Activated naive CD8-positive, alpha-beta T cell treated with anti-CD3 and anti-CD28 coated beads, Interleukin-2, amount 10 ng/mL, durations not matched to agents 7 days and 5 days (primary cell): ENCODE measurements at regions not wholly inside any gene's neighbourhood (a gene's known extent, or its start where the extent isn't known, plus 50 kb on each side); places are given as distances from the start of the nearest gene placed in this dataset.

Experiments
- ATAC-seq: fragments of 150-1000 bp; cut with Tn5 transposase; one replicate; pipeline ENCODE4 v1.10.0; 2021; ENCODE audit warnings: low read depth, moderate library complexity
- POLR2A ChIA-PET: fragments of 350-600 bp; sonication (Branson Sonifier 250); formaldehyde crosslinking; loops from one replicate; lab custom pipeline; 2021; ENCODE audit warnings: antibody characterized with exemption; lab: Charles Lee
- DNase-seq: peaks from one replicate; pipeline ENCODE4 v3.0.0; 2021
- H3K27ac Mint-ChIP-seq: one replicate; pipeline ENCODE4 v1.8.0; 2022; ENCODE audit warnings: mild to moderate bottlenecking, mixed read lengths
- H3K27me3 Mint-ChIP-seq: one replicate; pipeline ENCODE4 v1.8.0; 2022; ENCODE audit warnings: mild to moderate bottlenecking, moderate library complexity, mixed read lengths
- H3K36me3 Mint-ChIP-seq: one replicate; pipeline ENCODE4 v1.8.0; 2021; ENCODE audit warnings: mild to moderate bottlenecking, mixed read lengths
- H3K4me1 Mint-ChIP-seq: one replicate; pipeline ENCODE4 v1.8.0; 2021; ENCODE audit warnings: mixed read lengths
- H3K4me3 Mint-ChIP-seq: one replicate; pipeline ENCODE4 v1.8.0; 2022; ENCODE audit warnings: mild to moderate bottlenecking, moderate library complexity, mixed read lengths
- H3K9me3 Mint-ChIP-seq: one replicate; pipeline ENCODE4 v1.8.0; 2021; ENCODE audit warnings: mixed read lengths

DNA sequence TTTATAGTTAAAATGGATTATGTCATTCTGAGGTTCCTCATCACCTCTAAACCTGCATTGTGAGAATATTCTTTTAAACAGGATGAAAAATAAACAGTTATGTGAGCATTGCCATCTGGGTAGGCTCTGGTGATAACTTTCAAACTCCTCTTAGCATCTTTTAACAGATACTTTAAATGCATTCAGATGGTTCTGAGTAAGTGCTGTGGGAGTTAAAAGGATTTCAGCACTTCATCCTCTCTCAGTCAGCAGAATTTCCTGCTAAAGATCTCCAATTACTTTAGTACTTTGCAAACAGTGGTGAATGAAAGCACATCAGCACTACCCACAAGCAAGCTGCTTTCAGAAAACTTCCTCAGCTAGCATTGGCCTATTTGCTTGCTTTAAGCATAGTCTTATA, 59.3 kb upstream of the TMTC1 start:
- Mint-ChIP-seq H3K4me1 (no peaks in the 10 kb centered on the region), H3K27ac (no peak overlapping the region), H3K4me3 (no peak overlapping the region), H3K36me3 (no peaks in the 10 kb centered on the region), H3K9me3 (no peaks in the 10 kb centered on the region), H3K27me3 (no peaks in the 10 kb centered on the region)
- DNase-seq (no peak), ATAC-seq (no peak)
- POLR2A ChIA-PET = no interaction called here

DNA sequence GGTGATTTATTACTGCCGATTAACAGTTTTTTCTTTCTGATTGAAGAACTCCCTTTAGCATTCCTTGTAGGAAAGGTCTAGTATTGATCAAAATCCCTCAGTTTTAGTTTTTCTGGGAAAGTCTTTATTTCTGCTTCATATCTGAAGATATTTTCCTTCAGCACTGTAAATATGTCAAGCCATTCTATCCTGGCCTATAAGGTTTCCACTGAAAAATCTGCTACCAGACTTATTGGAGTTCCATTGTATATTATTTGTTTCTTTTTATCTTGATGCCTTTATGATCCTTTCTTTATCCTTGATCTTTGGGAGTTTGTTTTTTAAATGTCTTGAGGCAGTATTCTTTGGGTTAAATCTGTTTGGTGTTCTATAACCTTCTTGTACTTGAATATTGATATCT, 55.0 kb upstream of the TMTC1 start:
- H3K27me3 Mint-ChIP-seq = no peaks in the 10 kb centered on the region
- H3K9me3 Mint-ChIP-seq = peaks cover 9% of the 10 kb centered on the region
- no peaks in the 10 kb centered on the region for H3K4me1 Mint-ChIP-seq
- H3K4me3 Mint-ChIP-seq = no peak overlapping the region
- ATAC-seq (no peak), DNase-seq (no peak)
- no peaks in the 10 kb centered on the region for H3K36me3 Mint-ChIP-seq
- POLR2A ChIA-PET = no interaction called here
- H3K27ac Mint-ChIP-seq = no peak overlapping the region
